ENCODE measurements at regions not wholly inside any gene's neighbourhood (a gene's known extent, or its start where the extent isn't known, plus 50 kb on each side); places are given as distances from the start of the nearest gene placed in this dataset.

DNA sequence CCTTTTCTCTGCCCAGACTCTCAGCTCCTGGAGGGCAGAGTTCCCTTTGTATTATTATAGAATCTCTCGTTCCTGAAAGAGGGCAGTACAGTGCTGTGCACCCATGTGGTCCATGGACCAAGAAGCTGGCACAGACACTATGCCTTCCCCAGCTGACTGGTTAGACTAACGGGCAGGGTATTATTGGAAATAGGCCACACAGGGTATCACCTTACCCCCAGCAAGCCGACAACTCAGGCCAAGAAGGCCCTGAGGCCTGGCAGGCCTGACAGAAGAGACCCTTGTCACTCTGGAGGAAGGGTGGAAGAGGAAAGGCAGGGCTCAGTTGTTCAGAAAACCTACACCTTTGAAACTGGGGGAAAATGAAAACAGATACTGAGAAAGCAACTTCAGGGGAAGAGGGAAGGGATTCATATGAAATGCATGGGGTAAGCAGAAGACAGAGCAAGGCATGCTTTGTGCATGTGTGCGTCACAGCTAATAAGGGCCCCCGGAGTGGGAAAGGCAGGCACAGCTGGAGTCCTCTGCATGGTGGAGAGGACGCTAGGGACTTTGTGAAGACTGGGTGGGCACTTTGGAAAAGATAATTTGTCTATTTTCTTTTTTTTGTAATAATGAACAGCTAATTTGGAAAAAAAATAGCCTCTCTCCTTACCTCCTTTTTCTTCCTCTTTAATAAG lies 476.8 kb upstream of the CELF4 start:
- no peak for DNase-seq (ENCODE audit: low read depth)

- DNase-seq (ENCODE audit: low read depth) = no peak
These were observed 472.6 kb upstream of the CELF4 start for GRCh38 chr18:38038242-38038641.

GRCh38 chr18:38035193-38035592 lies 469.6 kb upstream of the CELF4 start:
- no peak for DNase-seq (ENCODE audit: low read depth)

DNA sequence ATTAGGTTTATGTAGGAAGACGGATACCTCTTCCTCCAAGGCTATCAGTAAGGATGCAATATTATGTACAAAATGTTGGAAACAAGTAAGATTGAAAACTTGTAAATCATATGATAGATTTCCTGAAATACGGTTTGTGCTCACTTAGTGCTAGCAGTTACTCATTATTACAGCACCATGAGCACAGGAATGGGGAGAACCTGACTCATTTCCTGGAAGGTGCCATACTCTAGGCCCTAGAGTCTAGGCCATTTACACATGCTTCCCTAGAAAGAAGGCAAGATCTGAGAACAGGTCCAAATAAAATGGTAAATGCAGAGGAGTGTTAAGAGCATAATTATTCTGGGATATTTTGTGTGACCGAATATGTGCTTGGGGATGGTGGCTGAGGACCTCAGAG lies 467.7 kb upstream of the CELF4 start:
- DNase-seq (ENCODE audit: low read depth) = peak; percentile 74

DNA sequence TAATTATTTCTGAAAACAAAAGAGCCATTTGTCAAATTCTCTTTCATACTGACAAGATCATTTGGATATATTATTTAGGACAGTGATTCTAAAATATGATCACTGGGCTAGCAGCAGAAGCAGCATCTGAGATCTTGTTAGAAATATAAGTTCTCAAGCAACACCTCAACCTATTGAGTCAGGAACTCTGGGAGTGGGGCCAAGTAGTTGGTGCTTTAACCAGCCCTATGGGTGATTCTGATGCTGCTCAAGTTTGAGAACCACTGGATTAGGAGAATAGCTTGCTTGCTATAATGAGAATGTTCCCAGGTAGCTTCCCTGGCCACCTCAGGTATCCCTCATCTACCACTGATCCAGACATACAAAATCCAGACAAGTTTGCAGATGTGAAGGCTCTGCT lies 466.9 kb upstream of the CELF4 start:
- peak; percentile 45 for DNase-seq (ENCODE audit: low read depth)

DNA sequence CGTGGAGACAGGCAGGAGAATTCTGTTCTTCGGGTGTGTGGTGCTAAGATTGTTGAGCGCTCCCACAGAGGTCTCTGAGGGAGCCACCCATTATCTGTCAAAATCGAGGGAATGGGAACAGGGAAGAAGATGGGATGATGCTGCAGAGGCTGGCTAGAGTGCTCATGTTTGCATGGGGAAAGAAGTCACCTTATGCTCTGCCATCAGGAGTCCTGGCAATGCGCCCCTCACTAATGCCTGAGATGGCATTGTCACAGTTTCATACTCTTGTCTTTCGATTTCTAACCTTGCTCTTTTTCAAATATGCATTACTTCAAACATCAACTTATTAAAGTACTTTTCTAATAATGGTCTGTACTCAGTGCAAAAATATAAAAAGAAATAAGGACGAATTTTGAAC lies 463.3 kb upstream of the CELF4 start:
- DNase-seq (ENCODE audit: low read depth) = no peak

DNA sequence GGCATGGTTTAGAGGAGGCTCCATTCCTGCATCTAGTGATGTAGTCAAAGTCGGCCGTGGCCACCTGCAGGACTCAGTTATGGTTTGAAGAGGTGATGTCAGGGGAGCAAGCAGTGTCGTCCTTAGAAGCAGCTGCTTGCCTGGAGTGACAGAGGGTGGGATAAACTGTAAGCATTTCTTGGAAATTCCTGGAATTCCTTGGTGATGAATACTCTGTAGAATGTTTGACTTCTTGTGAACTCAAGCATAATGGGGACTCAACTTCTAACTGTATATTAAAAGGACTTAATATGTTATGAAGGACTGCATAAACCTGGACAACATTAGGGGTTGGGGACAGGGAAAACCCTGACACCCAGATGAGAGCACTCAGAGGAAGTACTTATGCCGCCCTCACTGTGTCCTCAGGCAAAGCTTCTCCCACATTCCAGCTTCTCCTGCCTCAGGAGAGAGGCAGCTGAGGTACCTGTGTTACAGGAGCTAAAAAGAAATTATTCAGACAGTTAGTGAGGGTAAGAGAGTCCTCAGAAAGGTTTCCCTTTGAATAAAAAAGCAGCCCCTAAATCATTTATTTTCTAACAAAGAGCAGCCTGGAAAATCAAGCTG lies 459.9 kb upstream of the CELF4 start:
- DNase-seq (ENCODE audit: low read depth) = peak; percentile 95

DNA sequence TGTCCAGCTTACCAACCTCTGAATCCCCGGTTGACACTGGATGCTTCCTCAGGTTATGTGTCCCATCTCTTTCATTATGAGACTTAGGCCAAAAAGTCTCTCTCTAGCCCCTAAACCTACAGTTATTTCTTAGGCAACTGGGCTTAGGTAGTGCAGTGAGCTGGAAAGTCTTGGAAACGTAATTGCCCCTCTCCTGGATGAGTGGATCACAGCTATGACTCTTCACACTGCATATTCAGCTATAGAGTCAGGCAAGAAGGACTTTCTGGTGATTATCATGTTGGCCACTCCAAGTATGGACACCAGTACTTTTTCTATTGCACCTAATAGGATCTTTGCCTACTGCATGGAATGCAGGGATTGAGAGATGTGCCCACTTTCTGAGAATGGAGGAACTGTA lies 458.3 kb upstream of the CELF4 start:
- peak; percentile 70 for DNase-seq (ENCODE audit: low read depth)

DNA sequence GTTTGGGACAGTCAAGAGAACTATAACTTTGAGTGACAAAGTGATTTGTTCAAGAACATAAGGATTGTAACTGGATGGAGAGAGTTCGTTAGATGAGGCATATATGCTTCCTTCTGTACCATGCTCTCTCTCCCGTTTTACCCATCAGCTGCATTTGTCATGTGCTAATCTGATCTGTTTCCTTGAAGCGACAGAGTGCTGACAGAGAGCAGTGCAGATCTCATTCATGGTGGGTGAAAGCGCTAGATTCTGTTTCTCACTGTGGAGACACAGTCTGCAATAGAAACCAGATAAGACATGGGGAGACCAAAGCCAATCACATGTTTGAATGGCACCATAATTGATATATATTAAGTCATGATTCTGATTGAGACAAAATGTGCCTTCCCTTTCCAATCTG lies 456.6 kb upstream of the CELF4 start:
- DNase-seq (ENCODE audit: low read depth) = no peak

GRCh38 chr18:38019292-38019691 lies 453.7 kb upstream of the CELF4 start:
- DNase-seq (ENCODE audit: low read depth) = no peak

DNA sequence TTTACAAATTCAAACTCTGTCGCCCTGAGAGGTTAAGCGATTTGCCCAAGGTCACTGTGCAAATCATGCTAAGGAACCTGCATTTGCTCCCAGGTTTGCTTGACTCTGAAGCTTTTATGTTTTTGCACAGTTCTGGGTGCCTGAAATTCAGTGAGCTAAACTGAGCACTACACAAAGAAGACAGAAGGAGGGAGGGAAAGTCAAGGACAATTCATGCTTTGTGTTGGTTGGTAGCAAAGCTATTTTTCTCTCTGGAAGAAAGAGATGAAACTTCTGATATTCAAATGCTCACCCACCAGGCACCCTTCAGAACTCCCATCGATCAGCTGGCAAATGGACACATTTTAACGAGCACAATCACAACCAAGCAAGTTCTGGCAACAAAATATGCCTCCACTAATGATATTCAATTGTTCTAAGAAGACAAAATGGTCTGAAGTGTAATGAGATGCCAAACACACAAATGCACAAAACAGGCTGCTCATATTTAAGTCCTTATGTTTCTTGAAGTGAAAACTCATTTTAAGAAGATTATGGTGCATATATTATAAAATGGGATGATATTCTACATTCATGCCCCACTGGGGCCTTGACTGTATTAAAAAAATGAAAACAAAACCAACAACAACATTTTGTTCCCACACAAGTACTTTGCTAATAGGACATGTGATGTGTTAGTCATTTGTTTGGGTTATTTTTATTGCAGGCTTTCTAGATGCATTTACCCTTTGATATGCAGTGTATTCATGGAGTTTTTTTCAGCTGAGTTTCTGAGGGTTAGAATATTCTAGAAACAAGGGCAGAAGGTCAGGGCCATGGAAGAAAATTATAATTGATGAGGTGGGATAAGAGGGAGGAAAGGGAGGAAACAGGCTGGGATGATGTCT lies 445.6 kb upstream of the CELF4 start:
- DNase-seq (ENCODE audit: low read depth) = peak; percentile 74

GRCh38 chr18:38010037-38010436 lies 444.4 kb upstream of the CELF4 start:
- DNase-seq (ENCODE audit: low read depth) = no peak

DNA sequence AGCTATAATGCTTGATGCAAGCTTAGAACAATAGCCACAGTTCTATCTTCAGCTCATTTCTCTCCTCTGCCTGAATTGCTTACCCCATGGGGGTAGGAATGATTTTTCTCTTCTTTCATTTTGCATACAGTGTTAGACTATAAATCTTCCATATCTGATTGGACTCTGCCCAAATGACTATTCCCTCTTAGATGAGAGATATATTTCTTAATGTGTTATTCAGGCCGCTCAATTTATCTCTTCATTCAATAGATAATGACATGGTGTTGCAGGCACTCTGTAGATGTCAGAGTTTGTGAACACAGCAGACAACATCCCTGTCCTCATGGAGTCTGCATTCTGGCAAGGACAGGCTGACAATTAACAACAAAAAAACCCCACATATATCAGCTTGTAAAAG lies 443.7 kb upstream of the CELF4 start:
- DNase-seq (ENCODE audit: low read depth) = no peak

DNA sequence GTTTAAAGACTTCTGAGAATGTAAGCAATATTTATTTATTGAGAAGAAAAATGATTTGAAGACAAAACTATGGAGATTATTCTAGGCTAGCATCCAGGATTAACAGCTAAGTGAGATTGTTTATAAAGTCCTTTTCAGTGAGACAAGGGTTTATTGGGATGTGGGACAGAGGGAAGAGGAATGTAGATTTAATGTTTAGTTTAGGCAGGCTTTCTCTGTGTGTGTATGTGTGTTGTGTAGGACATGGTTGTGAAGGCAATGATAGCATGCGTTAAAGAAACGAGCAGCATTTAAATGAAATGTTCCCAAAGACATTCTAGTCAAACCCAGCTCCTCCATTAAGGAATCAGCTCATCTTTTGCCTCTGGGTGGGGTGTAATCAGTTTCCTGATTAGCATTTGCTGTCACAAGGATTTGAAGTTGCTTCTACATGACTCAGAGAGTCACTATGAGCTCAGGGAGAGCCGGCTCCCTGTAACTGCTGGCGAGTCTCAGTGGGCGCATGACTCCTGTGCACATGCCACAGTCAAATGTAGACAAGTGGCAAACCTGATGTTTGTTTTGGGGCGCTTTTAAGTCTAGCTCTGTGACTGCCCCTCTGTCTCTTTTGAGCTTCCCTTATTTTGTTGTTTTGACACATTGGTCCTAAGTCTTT lies 442.2 kb upstream of the CELF4 start:
- DNase-seq (ENCODE audit: low read depth) = peak; percentile 42

DNA sequence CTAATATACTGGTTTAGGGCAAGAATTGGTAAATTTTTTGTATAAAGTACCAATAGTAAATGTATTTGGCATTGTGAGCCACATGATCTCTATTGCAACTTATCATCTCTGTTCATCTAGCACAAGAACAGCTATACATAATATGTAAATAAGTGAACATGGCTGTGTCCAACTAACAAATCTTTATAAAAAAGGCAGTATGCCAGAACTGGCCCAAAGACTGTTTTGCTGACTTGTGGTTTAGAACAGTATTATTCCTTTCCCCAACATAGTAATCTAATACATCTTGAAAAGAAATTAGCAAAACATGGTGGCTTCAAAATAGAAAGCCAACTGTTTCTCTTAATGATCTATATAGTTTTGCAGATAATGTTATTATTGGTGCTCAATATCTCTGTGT lies 441.4 kb upstream of the CELF4 start:
- no peak for DNase-seq (ENCODE audit: low read depth)

- DNase-seq (ENCODE audit: low read depth) = no peak
These were observed 440.9 kb upstream of the CELF4 start for GRCh38 chr18:38006541-38006940.

GRCh38 chr18:37997695-37998094 lies 432.1 kb upstream of the CELF4 start:
- DNase-seq (ENCODE audit: low read depth) = no peak

GRCh38 chr18:37987901-37988300 lies 422.3 kb upstream of the CELF4 start:
- DNase-seq (ENCODE audit: low read depth) = no peak

DNA sequence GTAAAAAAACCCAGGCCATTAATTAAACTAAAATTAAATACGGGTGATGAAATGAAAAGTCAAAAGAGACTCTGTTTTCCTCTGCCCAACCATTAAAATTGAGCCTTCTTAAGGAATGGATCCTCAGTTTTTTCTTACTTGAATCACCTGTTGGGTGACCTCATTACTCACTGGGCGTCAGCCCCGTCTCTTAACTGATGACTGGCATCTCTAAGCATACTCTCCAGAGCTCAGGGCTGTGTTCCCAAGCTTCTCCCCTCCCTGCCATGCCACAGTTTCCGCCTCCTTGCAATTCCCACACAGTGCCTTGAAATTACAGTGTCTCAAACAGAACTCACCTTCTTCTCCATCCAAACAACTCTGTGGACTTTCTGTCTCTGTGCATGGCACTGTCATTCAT lies 421.1 kb upstream of the CELF4 start:
- DNase-seq (ENCODE audit: low read depth) = no peak

- DNase-seq (ENCODE audit: low read depth) = no peak
These were observed 419.5 kb upstream of the CELF4 start for GRCh38 chr18:37985126-37985525.

GRCh38 chr18:37980556-37980955 lies 415.0 kb upstream of the CELF4 start:
- DNase-seq (ENCODE audit: low read depth) = no peak

GRCh38 chr18:37975446-37975845 lies 409.8 kb upstream of the CELF4 start:
- DNase-seq (ENCODE audit: low read depth) = no peak
